ENCODE measurements at regions not wholly inside any gene's neighbourhood (a gene's known extent, or its start where the extent isn't known, plus 50 kb on each side); places are given as distances from the start of the nearest gene placed in this dataset.

- TF ChIP-seq CTCF (IDR thresholded peaks at IDR 0.05; ENCODE audit: insufficient read depth, low read length, poor library complexity, severe bottlenecking) = no peak
- DNase-seq (ENCODE audit: low read depth) = peak; percentile 25
- no peaks in the 10 kb centered on the region for H3K36me3 ChIP-seq (ENCODE audit: control insufficient read depth, insufficient read depth, low read length)
- no peak overlapping the region for H3K4me3 ChIP-seq (ENCODE audit: low read depth, low read length)
- H3K27me3 ChIP-seq (ENCODE audit: control insufficient read depth, insufficient read depth, low read length) = no peaks in the 10 kb centered on the region
Measured at GRCh38 chr2:11914455-11914854, 168.0 kb downstream of the LPIN1 start.

- H3K27me3 ChIP-seq (ENCODE audit: control insufficient read depth, insufficient read depth, low read length) = no peaks in the 10 kb centered on the region
- H3K36me3 ChIP-seq (ENCODE audit: control insufficient read depth, insufficient read depth, low read length) = no peaks in the 10 kb centered on the region
- no peak for TF ChIP-seq CTCF (IDR thresholded peaks at IDR 0.05; ENCODE audit: insufficient read depth, low read length, poor library complexity, severe bottlenecking)
- DNase-seq (ENCODE audit: low read depth) = no peak
- no peak overlapping the region for H3K4me3 ChIP-seq (ENCODE audit: low read depth, low read length)
Measured at GRCh38 chr2:11915650-11916049, 169.2 kb downstream of the LPIN1 start.

GRCh38 chr2:11919953-11920352 lies 173.5 kb downstream of the LPIN1 start:
- Histone ChIP-seq H3K36me3 (ENCODE audit: control insufficient read depth, insufficient read depth, low read length) (no peaks in the 10 kb centered on the region), H3K4me3 (ENCODE audit: low read depth, low read length) (no peak overlapping the region), H3K27me3 (ENCODE audit: control insufficient read depth, insufficient read depth, low read length) (no peaks in the 10 kb centered on the region)
- no peak for DNase-seq (ENCODE audit: low read depth)
- TF ChIP-seq CTCF (IDR thresholded peaks at IDR 0.05; ENCODE audit: insufficient read depth, low read length, poor library complexity, severe bottlenecking) = no peak

GRCh38 chr2:11920993-11921583 lies 174.7 kb downstream of the LPIN1 start:
- no peak for DNase-seq (ENCODE audit: low read depth)
- no peaks in the 10 kb centered on the region for H3K36me3 ChIP-seq (ENCODE audit: control insufficient read depth, insufficient read depth, low read length)
- H3K27me3 ChIP-seq (ENCODE audit: control insufficient read depth, insufficient read depth, low read length) = no peaks in the 10 kb centered on the region
- TF ChIP-seq CTCF (IDR thresholded peaks at IDR 0.05; ENCODE audit: insufficient read depth, low read length, poor library complexity, severe bottlenecking) = no peak
- H3K4me3 ChIP-seq (ENCODE audit: low read depth, low read length) = no peak overlapping the region

- no peak overlapping the region for H3K4me3 ChIP-seq (ENCODE audit: low read depth, low read length)
- TF ChIP-seq CTCF (IDR thresholded peaks at IDR 0.05; ENCODE audit: insufficient read depth, low read length, poor library complexity, severe bottlenecking) = no peak
- DNase-seq (ENCODE audit: low read depth) = no peak
- H3K36me3 ChIP-seq (ENCODE audit: control insufficient read depth, insufficient read depth, low read length) = no peaks in the 10 kb centered on the region
- no peaks in the 10 kb centered on the region for H3K27me3 ChIP-seq (ENCODE audit: control insufficient read depth, insufficient read depth, low read length)
Measured at GRCh38 chr2:11922294-11922693, 175.9 kb downstream of the LPIN1 start.

- TF ChIP-seq CTCF (IDR thresholded peaks at IDR 0.05; ENCODE audit: insufficient read depth, low read length, poor library complexity, severe bottlenecking) = no peak
- H3K4me3 ChIP-seq (ENCODE audit: low read depth, low read length) = no peak overlapping the region
- DNase-seq (ENCODE audit: low read depth) = no peak
- no peaks in the 10 kb centered on the region for H3K27me3 ChIP-seq (ENCODE audit: control insufficient read depth, insufficient read depth, low read length)
- H3K36me3 ChIP-seq (ENCODE audit: control insufficient read depth, insufficient read depth, low read length) = no peaks in the 10 kb centered on the region
Measured at GRCh38 chr2:11923935-11924334, 177.5 kb downstream of the LPIN1 start.
